Body of pancreas (tissue), 4 donors: ENCODE measurements at regions not wholly inside any gene's neighbourhood (a gene's known extent, or its start where the extent isn't known, plus 50 kb on each side); places are given as distances from the start of the nearest gene placed in this dataset.

Experiments
- CTCF ChIP-seq, 7 experiments: fragments of 450-650 bp in 4 of 7; fragments of 200-600 bp in 3 of 7; sonication (generic) in 3 of 7; IDR thresholded peaks; one replicate each; pipeline ENCODE4 v1.5.1; 2016 to 2019; ENCODE audit warnings: antibody characterized with exemption in 7 of 7
- POLR2A ChIP-seq, 3 donors: fragments of 450-650 bp; IDR thresholded peaks; one replicate each; pipeline ENCODE4 v1.6.1; 2016; ENCODE audit warnings: antibody characterized with exemption in 3 of 3, mild to moderate bottlenecking in 2 of 3

GRCh38 chr18:27240383-27240782, 55.3 kb upstream of the CHST9 start:
- TF ChIP-seq POLR2A (IDR thresholded peaks at IDR 0.05), result no peak
- no peak for TF ChIP-seq CTCF (IDR thresholded peaks at IDR 0.05)
